IMR-90 (cell line): ENCODE measurements at regions not wholly inside any gene's neighbourhood (a gene's known extent, or its start where the extent isn't known, plus 50 kb on each side); places are given as distances from the start of the nearest gene placed in this dataset.
A peak's percentile ranks its signal among the peaks of the same experiment; 100 is the strongest.

Source experiments
- BHLHE40 ChIP-seq: fragments of 150-350 bp; IDR thresholded peaks from 2 replicates; pipeline ENCODE4 v1.6.1; 2016; ENCODE audit warnings: mild to moderate bottlenecking, low read depth, low read length
- CEBPB ChIP-seq: IDR thresholded peaks from 2 replicates; pipeline ENCODE4 v1.6.1; 2012; ENCODE audit warnings: low read depth, low read length, improper control_type of control experiment
- CTCF ChIP-seq: conservative IDR thresholded peaks from 2 replicates; pipeline ENCODE4 v1.5.1; 2012; ENCODE audit warnings: mild to moderate bottlenecking, low read depth, low read length, improper control_type of control experiment
- ELK1 ChIP-seq: fragments of 150-350 bp; IDR thresholded peaks from 2 replicates; pipeline ENCODE4 v1.6.1; 2016; ENCODE audit warnings: low read depth, mild to moderate bottlenecking, low read length, moderate library complexity, borderline replicate concordance
- FOS ChIP-seq: fragments of 150-350 bp; IDR thresholded peaks from 2 replicates; pipeline ENCODE4 v1.6.1; 2016; ENCODE audit warnings: low read depth, low read length
- MAFK ChIP-seq: IDR thresholded peaks from 2 replicates; pipeline ENCODE4 v1.6.1; 2012; ENCODE audit warnings: low read depth, low read length, improper control_type of control experiment
- MAZ ChIP-seq: IDR thresholded peaks from 2 replicates; pipeline ENCODE4 v1.6.1; 2012; ENCODE audit warnings: low read depth, mild to moderate bottlenecking, low read length, improper control_type of control experiment, moderate library complexity, borderline replicate concordance
- MXI1 ChIP-seq: IDR thresholded peaks from 2 replicates; pipeline ENCODE4 v1.6.1; 2012; ENCODE audit warnings: low read depth, mild to moderate bottlenecking, low read length, moderate library complexity, borderline replicate concordance
- NFE2L2 ChIP-seq: fragments of 150-350 bp; IDR thresholded peaks from 2 replicates; pipeline ENCODE4 v1.6.1; 2016; ENCODE audit warnings: low read depth, mild to moderate bottlenecking, low read length
- POLR2A ChIP-seq: IDR thresholded peaks from 2 replicates; pipeline ENCODE4 v1.6.1; 2012; ENCODE audit warnings: mild to moderate bottlenecking, low read depth, low read length
- RAD21 ChIP-seq: IDR thresholded peaks from 2 replicates; pipeline ENCODE4 v1.6.1; 2012; ENCODE audit warnings: low read length, improper control_type of control experiment
- RCOR1 ChIP-seq: IDR thresholded peaks from 2 replicates; pipeline ENCODE4 v1.6.1; 2012; ENCODE audit warnings: mild to moderate bottlenecking, low read length, improper control_type of control experiment; ENCODE audit not compliant: insufficient replicate concordance
- RFX5 ChIP-seq: IDR thresholded peaks from 2 replicates; pipeline ENCODE4 v1.8.0; 2012; ENCODE audit warnings: low read depth, mild to moderate bottlenecking, low read length, moderate library complexity
- SMC3 ChIP-seq: fragments of 150-350 bp; IDR thresholded peaks from 2 replicates; pipeline ENCODE4 v1.6.1; 2016; ENCODE audit warnings: low read depth, mild to moderate bottlenecking, antibody characterized with exemption, low read length, moderate library complexity

DNA sequence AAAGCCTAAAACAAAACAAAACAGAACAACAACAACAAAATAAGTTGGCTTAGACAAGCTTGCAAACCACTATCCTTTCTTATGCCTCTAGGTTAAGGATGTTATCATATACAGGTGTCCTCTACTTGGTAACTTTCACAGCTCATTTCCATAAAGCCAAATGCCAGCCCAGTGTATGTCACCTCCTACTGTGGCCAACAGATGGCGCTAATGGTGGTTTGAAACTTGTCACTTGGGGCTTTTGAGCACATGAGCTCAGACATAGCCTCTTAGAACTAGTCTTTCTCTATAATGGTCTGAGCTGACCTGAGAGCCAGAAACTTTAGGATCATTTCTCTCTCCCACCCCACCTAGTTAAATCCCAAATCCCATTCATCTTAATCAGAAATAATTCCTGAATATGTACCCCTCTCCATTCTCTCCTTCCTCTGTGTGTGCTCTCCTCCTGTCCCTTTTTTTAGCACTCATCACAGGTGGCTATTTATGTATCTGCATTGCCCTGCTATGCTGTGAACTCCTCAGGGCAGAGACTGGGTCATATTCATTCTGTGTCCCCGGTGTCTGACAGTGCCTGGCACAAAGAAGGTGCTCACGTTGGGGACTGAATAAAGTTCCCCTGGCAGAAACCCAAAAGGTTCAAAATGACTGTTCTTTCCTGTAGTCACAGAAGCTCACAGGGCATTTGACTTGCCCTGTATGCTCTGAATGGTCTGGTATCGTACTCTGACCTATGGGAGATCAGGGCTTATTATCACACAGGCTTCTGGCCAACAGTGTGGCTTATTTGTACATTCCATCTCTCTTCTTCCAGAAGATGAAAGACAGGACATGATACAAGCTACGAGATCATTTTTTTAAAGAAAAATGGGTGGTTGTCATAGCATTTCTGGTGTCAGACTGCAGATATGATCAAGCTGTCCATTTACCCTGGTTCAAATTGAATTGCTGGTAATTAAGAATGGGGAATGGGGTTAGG, 319.3 kb upstream of the AZI2 start:
- no peak for TF ChIP-seq POLR2A
- no peak for TF ChIP-seq RFX5
- TF ChIP-seq CTCF = peak; percentile 64
- peak; percentile 62 for TF ChIP-seq RAD21
- no peak for TF ChIP-seq MAFK
- TF ChIP-seq SMC3 = peak; percentile 57; the same call in 1 of the 2 replicates
- no peak for TF ChIP-seq MAZ
- no peak for TF ChIP-seq CEBPB
- TF ChIP-seq FOS = no peak
- no peak for TF ChIP-seq NFE2L2
- no peak for TF ChIP-seq MXI1
- no peak for TF ChIP-seq ELK1
- no peak for TF ChIP-seq RCOR1
- no peak for TF ChIP-seq BHLHE40
